Lung (tissue), 11 donors: ENCODE measurements at regions not wholly inside any gene's neighbourhood (a gene's known extent, or its start where the extent isn't known, plus 50 kb on each side); places are given as distances from the start of the nearest gene placed in this dataset.

Experiments used
- ATAC-seq: fragments of 200-7000 bp; cut with Tn5 transposase; one replicate; pipeline ENCODE4 v1.9.1; 2020; ENCODE audit warnings: moderate number of reproducible peaks; ENCODE audit not compliant: insufficient read depth, low FRiP score
- DNase-seq, 3 donors: peaks; one replicate each; pipeline ENCODE4 v3.0.0-alpha.2; 2013 to 2017
- H3K27ac ChIP-seq, 2 donors: one replicate each; pipeline ENCODE4 v1.5.1; 2013; ENCODE audit warnings: mild to moderate bottlenecking in 2 of 2, moderate library complexity in 2 of 2, control low read depth in 1 of 2, inconsistent platforms in 1 of 2, low read depth in 1 of 2, low read length in 1 of 2
- H3K27me3 ChIP-seq, 3 donors: one replicate each; pipeline ENCODE4 v1.5.1; 2013; ENCODE audit warnings: low read length in 2 of 3; ENCODE audit not compliant: control insufficient read depth in 3 of 3, insufficient read depth in 3 of 3
- H3K36me3 ChIP-seq, 4 donors: one replicate each; pipeline ENCODE4 v1.5.1; 2013; ENCODE audit warnings: low read length in 4 of 4, mild to moderate bottlenecking in 1 of 4, moderate library complexity in 1 of 4; ENCODE audit not compliant: control insufficient read depth in 4 of 4, insufficient read depth in 4 of 4
- H3K4me1 ChIP-seq, 5 donors: one replicate each; pipeline ENCODE4 v1.5.1; 2013; ENCODE audit warnings: low read length in 5 of 5, mild to moderate bottlenecking in 2 of 5, moderate library complexity in 1 of 5; ENCODE audit not compliant: control insufficient read depth in 5 of 5, insufficient read depth in 5 of 5
- H3K4me3 ChIP-seq: one replicate; pipeline ENCODE4 v1.5.1; 2013; ENCODE audit warnings: mild to moderate bottlenecking, control low read depth, moderate library complexity
- H3K9ac ChIP-seq, 2 donors: one replicate each; pipeline ENCODE4 v1.5.1; 2013; ENCODE audit warnings: low read length in 2 of 2, control low read depth in 1 of 2; ENCODE audit not compliant: insufficient read depth in 1 of 2
- H3K9me3 ChIP-seq, 4 donors: one replicate each; pipeline ENCODE4 v1.5.1; 2013; ENCODE audit warnings: low read length in 3 of 4, mild to moderate bottlenecking in 1 of 4, moderate library complexity in 1 of 4; ENCODE audit not compliant: control insufficient read depth in 4 of 4, insufficient read depth in 3 of 4
- WGBS, 2 donors: extraction: QIAGEN DNeasy Blood & Tissue Kit; methylation state at CpG; one replicate each; pipeline ENCODE4 v1.1.7; 2013; 5-methylcytosine and 5-hydroxymethylcytosine counted together
- TF ChIP-seq, protein P1 (sequence below): IDR thresholded peaks from 2 replicates; pipeline ENCODE4 v1.5.1; 2012; ENCODE audit warnings: mild to moderate bottlenecking; ENCODE audit errors: control extremely low read depth, extremely low read depth
- donor health status: control.
- donor health status: control.
- donor health status: Bipolar disorder and iron deficiency.
- donor health status: healthy.
- donor health status: DM: yes; HTN: yes; CAD: no.

DNA sequence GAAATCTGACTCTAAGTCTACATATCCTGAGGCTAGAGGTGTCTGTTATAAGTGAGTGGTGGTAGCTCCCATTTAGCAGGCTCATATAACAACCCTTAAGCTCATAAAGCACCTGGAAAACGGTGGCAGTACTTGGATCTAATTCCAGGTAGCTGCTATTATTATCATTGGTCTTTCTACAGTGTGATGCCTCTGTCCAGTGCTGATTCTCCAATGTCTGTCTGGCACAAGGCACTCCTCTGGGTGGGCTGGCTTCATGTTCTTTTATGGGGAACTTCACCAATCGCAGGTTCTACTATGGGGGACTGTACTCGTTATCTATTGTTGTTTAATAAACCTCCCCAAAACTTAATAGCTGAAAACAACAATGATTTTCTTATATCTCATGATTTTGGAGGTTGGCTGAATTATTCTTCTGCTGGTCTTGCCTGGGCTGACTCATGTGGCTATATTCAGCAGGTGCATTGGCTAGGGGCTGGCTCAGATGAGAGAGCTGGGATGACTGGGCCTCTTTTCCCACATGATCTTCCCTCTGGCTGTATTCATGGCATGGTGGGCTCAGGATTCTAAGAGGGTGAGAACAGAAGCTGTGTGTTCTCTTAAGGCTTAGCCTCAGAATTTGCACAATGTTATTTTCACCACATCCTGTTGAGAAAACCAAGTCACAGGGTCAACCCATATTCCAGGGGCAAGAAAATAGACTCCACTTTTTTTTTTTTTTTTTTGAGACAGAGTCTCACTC is 93.0 kb upstream of the PCGF5 start:
- no peak overlapping the region for H3K4me3 ChIP-seq
- H3K9ac ChIP-seq, result no peak overlapping the region
- 79 to 89% methylated on average over 3 of the region's 3 CpGs for WGBS, 2 donors
- no peaks in the 10 kb centered on the region for H3K9me3 ChIP-seq
- no peak overlapping the region for H3K27ac ChIP-seq
- DNase-seq (peak in 1 of 3 donors; percentile 16), ATAC-seq (no peak)
- H3K36me3 ChIP-seq, result no peaks in the 10 kb centered on the region
- peaks cover 0 to 3% (median 0%) of the 10 kb centered on the region in 5 donors for H3K4me1 ChIP-seq
- TF ChIP-seq, protein P1, sequence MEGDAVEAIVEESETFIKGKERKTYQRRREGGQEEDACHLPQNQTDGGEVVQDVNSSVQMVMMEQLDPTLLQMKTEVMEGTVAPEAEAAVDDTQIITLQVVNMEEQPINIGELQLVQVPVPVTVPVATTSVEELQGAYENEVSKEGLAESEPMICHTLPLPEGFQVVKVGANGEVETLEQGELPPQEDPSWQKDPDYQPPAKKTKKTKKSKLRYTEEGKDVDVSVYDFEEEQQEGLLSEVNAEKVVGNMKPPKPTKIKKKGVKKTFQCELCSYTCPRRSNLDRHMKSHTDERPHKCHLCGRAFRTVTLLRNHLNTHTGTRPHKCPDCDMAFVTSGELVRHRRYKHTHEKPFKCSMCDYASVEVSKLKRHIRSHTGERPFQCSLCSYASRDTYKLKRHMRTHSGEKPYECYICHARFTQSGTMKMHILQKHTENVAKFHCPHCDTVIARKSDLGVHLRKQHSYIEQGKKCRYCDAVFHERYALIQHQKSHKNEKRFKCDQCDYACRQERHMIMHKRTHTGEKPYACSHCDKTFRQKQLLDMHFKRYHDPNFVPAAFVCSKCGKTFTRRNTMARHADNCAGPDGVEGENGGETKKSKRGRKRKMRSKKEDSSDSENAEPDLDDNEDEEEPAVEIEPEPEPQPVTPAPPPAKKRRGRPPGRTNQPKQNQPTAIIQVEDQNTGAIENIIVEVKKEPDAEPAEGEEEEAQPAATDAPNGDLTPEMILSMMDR, result no peak
- H3K27me3 ChIP-seq, result no peaks in the 10 kb centered on the region

DNA sequence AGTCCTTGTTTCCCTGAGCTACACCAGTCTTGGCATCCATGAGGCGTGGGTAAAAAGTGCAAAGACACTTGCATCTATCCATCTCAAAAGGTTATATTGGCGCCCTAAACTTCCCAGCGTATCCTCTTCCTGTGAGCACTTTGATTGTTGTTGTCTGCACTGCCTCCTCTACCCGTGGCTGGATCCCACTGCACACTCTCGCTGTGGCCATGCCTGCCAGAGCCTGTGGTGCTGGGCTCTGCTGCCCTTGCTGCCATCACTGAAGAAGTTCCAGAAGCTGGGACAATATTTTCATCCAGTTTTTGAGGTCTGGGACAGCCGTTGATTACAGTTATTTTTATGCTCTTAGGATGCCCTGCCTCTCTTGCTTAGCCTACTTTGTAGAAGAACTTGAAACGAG is 85.3 kb upstream of the PCGF5 start:
- Histone ChIP-seq H3K4me1 (peaks cover 0 to 2% (median 0%) of the 10 kb centered on the region in 5 donors), H3K36me3 (no peaks in the 10 kb centered on the region), H3K9me3 (no peaks in the 10 kb centered on the region), H3K27ac (no peak overlapping the region), H3K4me3 (no peak overlapping the region), H3K9ac (no peak overlapping the region), H3K27me3 (no peaks in the 10 kb centered on the region)
- ATAC-seq (no peak), DNase-seq (no peak)
- WGBS, 2 donors, result 79 to 81% methylated on average over 7 of the region's 7 CpGs
- TF ChIP-seq, protein P1, result no peak

DNA sequence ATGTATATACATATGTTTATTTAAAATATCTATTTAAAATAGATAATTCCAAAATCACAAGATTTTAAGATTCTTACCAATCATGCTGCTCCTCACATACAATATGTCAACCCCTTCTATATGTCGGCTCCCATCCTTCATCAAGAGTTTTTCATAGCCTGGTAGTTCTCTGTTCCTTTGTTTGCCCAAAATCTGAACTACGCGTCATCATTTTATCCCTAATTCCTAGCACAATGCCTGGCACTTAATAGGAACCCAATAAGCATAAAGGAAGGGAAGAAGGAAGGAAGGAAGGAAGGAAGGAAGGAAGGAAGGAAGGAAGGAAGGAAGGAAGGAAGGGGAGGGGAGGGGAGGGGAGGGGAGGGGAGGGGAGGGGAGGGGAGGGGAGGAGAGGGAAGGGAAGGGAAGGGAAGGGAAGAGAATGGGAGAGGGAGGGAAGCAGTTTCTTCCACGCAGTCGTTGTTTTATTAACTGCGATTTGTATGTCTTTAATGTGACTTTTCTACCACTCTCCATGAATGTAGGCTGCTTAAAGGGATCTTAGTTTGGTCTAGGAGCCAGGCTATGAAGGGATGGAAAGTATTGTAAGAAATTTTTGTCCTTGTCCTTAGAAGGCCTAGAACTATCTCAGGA is 83.3 kb upstream of the PCGF5 start:
- Histone ChIP-seq H3K27ac (no peak overlapping the region), H3K27me3 (no peaks in the 10 kb centered on the region), H3K4me3 (no peak overlapping the region), H3K9me3 (no peaks in the 10 kb centered on the region), H3K36me3 (no peaks in the 10 kb centered on the region), H3K4me1 (no peaks in the 10 kb centered on the region), H3K9ac (no peak overlapping the region)
- 96% methylated on average over 6 of the region's 6 CpGs for WGBS, 2 donors
- ATAC-seq (no peak), DNase-seq (no peak)
- TF ChIP-seq, protein P1, result no peak
